HG02885 (cell line): ENCODE measurements at regions not wholly inside any gene's neighbourhood (a gene's known extent, or its start where the extent isn't known, plus 50 kb on each side); places are given as distances from the start of the nearest gene placed in this dataset.

ENCODE experiments used
- ATAC-seq: cut with Tn5 transposase; IDR thresholded peaks from one replicate; pipeline ENCODE4 v1.9.1; 2021; ENCODE audit warnings: mild to moderate bottlenecking; ENCODE audit not compliant: unreplicated experiment, poor library complexity

DNA sequence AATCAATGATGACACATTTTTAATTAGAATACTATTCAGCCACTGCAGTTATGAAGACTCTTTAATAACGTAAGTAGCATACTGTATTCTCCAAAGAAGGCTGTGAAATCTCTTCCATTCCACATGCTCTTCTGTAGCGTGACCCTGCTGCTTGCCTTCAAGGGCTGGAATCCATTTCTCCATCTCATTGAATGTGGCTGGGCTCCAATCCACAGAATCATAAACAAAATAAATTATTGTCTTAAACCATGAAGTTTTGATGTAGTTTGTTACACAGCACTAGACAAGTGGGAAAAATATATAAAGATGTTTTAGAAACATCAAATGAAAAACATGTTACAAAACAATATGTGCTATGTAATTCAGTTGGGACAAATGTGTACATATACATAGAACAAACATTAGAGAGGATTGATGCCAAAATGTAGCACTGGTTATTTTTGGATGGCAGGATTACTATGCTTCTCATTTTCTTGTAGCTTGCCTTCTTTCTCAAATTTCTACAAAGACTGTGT lies 410.8 kb upstream of the PODXL start:
- no peak for ATAC-seq

DNA sequence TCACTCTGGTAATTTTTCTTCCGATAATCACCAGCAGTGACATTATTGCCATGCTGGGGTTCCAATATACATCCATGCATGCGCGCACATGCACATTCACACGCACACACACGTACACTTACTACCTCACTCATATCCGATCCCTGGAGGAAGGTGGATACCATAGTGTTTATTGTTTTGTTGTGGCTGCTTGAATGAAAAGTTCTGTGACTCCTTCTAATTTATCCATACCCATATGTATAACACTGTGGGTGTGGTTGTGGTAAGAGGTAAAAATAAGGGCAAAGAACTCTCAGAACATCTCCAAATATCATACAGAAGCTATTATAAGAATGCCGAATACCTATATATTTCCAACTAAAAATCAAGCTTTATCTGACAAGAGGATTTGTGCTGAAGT lies 407.8 kb upstream of the PODXL start:
- no peak for ATAC-seq

DNA sequence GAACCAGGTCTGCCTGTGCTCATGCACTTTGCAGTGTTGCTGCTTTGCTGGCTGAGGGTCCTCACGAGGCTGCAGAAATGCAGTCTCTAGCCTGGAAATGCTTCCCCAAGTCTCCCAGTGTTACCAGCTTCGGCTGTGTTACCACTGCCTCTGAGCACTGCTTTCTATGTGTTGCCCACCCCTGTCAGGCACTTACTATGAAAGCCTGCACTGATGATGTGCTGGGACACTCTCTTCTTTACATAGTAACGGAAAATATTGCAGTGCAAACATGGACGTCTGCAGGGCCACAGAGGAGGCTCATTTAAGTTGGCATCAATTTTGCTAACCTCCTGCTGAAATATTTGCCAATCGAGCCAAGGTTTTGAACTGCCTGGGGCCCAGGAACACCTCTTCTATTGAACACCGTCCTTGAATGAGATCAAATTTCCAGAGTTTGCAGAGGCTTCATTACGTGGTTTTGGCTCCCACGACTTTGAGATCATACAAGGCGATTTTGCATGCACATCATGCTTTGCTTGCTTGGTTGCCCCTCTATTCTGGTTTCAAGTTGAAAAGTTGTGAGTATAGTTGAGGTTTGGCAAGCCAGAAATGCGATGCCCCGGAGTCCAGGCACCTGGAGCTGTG lies 404.7 kb upstream of the PODXL start:
- no peak for ATAC-seq

DNA sequence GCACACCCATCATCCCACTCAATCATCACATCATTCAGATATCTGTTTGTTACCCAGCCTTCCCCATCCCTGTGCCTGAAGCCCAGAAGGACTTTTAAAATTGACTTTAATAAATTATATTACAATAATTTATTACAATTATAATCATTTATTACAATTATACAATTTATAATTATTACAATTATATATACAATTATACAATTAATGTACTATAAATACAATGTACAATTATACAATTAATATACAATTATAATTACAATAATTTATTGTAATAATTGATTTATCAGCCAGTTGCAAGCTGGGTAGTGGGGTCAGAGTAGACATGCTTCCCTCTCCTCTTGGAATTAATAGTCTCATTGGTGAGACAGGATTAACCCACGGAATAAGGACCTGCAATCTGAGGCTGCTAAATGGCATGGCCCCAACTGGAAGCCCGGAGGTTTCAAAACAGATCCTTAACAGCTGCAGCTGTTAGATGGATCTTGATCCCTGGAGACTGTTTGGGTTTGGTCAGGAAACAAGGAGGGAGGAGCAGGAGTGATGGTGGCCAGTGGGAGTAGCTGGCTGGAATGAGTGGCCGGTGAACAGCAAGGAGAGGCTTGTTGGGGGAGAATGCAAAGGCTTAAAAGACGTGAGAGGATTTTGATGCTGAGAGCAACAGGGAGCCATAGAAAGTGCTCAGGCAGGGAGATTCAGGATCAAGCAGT lies 402.8 kb upstream of the PODXL start:
- no peak for ATAC-seq

DNA sequence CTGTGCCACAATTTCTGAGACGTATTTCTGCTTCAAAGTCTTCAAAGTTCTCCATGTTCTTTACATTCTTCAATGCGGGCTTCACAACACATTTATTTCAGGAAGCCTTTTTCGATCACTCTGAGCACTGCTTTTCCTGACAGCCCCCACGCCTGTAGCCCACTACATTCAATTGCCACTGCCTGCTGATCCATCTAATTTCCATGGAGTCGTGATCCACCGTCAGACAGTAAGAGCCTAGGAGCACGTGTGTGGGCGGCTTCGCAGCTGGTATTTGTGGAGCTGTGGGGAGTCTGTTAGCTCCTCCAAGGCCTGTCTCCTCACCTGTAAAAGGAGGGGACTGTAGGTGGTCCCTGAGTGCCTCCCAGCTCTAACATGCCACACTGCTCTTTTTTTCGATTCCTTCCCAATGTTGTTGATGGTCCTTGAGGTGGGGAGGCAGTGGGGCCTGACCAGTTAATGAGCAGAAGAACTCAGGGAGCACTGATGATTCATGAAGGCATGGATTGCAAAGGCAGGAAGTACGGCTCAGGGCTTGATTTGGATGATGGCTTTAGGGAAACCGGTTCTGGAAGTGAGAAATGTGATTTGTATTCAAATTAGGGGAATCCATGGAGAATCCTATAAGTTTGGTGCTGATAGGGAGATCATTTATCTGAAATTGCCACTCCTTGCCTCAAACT lies 401.1 kb upstream of the PODXL start:
- ATAC-seq, result no peak

DNA sequence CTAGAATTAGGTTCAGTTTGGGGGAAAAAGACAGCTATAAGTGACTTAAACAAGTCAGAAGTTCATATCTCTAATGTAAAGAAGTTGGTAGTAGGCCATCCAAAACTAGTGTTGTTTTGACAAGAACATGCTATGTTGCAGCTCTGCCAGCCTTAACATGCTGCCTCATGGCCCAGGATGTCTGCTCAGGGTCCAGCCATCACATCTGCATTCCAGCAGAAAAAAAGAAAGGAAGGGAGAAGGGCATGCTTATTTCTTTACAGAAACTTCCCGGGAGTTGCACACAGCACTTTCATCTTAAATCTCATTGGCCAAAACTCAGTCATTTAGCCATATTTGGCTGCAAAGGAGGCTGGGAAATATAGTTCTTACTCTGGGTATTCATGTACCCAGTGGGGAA lies 400.4 kb upstream of the PODXL start:
- ATAC-seq, result no peak

DNA sequence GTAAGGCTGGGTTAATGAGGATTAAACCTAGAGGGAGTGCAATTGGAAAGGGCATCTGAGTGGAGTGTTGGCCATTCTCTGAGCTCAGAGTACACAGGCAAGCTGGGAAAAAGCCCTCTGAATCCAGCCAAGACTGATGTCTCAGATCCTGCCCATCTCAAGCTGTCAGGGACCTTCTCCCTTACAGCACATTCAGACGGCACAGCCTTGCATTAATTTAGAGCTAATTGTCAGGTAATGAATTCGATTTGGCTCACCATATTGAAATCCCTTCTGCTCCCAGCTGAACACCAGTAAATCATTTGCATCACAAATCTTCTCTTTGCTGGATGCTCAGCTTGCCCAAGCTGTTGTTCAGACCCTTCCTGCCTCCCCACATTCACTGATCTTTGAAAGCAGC lies 399.3 kb upstream of the PODXL start:
- ATAC-seq, result no peak

DNA sequence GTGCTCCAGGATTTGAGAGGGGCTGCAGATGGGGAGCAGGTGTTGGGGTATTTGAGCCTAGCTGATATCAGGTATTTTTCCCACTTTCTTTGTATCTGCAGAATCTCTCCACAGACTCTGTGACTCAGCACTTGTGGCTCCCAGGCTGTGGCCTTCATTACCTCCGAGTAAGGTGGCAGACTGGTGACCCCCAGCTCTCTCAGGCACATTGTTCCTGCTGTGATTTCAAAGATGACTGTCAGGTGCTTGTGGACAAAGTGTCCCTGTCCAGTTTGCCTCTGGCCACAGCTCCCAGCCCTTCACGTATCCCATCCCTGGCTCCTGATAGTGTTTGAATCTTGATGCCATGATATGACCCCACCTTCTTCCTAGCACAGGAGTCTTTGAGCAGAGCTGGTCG lies 396.8 kb upstream of the PODXL start:
- no peak for ATAC-seq

DNA sequence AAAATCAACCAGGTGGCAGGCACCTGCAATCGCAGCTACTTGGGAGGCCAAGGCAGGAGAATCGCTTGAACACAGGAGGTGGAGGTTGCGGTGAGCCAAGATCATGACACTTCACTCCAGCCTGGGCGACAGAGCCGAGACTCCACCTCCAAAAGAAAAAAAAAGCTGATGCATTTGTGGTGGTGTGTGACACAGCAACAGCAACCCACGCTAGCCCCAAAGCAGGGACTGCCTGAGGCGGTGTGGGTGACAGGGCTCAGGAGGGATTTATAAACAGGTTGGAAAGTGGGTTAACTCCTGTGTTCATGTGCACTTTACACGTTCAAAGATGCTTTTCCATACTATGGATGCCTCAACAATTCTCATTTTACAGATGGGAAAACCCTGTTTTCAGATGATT lies 395.9 kb upstream of the PODXL start:
- no peak for ATAC-seq

DNA sequence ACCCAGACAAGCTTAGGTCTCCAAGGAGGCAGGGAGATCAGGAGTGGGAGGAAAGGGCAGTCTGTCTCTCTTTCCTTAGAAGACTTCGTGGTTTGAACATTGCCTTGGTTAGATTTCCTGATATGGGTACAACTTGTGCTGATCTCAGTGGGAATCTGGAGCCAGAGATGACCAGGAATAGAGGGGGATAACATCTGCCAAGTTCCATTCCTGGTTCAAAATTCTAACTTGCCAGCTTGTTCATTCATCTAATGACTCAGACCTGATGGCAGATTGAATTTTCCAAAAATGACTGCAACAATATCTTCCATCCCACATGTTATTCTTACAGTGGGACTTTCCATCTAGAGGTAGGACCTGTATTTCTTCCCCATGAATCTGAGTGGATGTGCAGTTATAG lies 394.3 kb upstream of the PODXL start:
- ATAC-seq, result no peak

DNA sequence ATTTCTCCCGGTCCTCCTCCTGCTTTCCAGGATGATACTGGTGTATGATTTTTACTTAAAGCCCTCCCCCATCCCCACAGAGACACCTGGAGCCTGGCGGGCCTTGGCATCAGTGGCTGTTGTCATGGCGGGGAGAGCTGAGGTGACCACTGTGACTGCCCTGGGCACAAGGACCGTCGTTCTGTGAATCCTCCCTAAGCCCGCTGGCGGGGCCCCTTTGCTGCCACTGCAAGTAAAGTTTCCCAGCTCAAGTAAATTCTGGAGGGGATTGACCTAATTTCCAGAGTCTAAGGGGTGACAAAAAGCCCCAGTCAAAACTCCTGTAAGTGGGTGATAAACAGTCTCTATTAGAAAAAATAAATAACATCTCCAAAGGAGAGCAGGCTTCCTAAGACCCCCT lies 393.2 kb upstream of the PODXL start:
- ATAC-seq, result no peak

DNA sequence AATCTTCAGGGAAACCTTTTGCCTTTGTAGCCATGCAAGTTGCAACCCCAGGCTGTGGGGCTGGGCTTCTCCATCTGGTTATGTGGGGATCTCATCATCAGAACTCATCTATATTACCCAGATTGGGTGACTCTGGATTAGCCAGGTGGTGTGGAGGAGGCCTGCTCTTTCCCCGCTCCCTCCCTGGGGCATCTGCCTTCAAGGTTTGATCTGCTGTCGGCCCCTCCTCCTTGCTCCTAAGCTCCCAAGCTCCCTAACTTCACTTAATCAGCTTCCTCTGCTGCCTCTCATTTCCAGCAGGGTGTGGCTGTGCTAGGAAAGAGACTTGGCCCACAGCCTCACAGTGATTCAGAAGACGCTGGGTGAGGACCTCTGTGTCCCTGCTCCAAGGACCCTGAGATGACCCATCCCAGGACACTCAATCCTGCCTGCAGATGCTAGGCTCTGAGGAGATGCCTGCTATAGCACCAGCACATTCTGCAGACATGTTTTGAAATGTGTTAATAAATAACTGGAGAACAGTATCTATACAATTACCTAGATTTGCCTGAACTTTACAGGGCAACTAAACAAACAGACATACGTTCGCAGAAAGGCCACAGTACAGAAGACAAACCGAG lies 392.1 kb upstream of the PODXL start:
- ATAC-seq, result no peak

DNA sequence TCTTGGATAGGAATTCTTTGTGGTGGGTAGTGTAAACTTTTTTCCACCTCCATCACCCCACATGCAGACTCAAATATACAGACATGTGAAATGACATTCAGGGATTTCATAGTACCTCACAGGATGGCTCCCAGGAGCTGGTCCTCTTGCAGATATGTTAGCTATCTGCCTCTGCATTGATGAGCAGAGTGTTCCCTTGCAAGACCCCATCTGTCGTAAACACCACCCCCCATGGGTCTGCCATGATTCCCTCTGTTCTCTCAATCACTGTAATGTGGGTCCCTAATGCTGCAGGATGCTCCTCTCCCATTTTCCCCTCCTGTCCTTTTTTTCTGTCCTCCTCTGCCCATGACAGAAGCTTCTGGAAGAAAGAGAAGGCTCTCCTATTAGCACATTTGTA lies 391.2 kb upstream of the PODXL start:
- ATAC-seq, result no peak

DNA sequence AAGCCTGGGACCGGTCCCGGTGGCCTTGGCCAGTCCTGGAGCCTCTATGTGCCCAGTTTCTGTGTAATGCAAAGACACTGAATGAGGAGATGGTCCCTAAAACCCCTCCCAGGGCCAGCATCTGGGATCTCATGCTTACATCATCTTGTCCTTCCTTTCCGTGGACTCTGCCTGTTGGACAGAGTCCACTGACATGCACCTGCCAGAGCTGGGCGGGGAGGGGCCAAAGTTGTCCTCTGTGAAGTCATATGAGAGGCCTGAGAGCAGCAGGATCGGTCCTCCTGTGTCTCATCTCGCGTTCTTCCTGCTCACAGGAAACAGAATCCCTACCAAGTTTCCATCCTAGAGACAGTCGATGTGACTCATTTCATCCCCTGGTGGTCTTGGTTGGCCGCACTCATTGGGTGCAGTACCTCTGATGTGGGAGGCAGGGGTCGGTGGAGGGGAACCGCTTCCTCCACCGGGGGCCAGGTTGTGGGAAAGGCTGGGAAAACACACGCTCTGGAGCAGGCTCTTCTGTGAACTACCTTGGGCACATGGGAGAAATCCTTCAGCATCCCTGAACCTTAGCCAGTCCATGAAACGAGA lies 389.6 kb upstream of the PODXL start:
- no peak for ATAC-seq

DNA sequence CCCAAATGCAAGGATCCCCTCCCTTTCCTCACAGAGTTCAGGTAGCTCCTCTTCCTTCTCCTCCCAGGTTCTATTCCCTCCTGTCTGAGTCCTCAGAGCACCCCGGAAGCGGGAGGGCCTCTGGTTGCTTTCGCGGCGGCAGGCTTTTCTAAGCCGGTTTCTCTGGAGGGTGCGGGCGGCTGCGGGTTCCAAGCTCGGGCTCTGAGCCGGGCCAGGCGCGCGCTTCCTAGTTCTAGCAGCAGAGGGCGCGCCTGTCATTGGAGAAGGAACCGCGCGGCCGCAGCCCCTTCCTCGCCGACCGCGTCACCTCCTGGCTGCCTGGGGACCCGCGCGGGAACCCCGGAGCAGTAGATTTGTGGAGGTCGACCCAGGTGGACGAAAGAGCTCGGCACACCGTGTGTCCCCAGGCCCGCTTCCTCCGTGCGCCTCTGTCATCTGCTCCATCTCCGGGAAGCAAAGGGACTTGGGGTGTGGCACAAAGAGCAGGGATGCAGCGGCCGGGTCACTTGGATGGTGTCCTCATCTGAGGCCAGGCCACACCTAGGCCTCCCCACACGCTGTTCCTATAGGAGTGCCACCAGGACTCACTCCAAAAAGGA lies 389.0 kb upstream of the PODXL start:
- peak; percentile 66 for ATAC-seq

DNA sequence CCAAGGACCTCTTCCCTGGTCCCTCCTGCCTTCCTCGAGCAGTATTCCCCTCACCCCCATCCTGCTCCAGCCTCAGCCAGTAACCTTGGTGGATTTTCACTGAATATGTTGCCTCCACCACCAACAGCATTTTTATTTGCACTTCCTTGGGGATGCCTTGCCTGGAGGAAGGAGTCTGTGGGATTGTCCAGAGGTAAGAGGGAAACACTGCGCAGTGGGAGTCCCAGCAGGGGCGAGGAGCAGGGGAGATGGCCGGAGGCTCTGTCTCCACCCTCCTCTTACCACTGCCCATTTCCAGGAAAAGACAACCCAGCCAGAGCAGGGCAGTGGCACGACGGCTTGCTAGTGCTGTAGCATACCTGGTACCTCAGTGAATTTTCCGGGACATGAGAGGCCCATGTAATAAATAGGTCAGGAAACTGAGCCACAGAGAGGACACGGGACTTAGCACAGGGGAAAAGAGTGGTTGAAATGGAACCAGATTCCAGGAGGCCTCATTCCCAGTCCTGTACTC lies 388.2 kb upstream of the PODXL start:
- ATAC-seq, result no peak

DNA sequence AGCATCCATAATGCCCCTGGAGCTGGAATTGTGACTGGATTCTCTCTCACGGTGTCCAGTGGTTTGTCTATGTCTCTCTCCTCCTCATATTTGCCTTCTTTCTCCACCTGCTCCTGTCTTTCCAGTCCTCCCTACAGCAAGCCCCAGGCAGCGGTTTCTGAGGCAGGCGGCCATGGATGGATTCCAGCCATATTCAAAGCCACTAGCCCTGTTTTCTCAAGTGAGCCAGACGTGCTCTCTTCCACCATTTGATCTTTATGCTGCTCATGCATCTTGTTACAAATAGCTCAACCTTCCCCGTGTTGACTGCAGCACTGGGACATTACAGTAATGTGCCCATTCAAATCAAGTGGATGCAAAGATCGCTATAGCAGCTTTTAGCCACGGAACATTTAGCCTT lies 387.2 kb upstream of the PODXL start:
- ATAC-seq, result no peak

DNA sequence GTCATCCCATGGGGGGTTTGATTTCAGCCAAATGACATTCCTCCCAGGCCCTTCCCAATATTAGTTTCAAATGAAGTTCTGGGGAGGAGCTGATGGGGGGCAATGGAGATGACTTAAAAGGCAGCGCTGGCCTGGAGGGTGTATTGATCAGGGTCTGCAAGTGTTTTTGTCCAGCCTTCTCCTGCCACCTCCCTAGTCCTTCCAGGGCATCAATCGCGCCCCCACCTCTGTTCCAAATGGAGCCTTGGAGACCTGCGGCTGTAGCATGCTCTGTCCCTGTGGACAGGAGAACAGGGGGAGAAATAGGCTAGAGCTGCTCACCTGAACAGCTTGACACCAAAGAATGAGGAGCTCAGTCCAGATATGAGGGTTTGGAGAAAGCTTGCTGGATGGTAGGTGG lies 386.8 kb upstream of the PODXL start:
- no peak for ATAC-seq

DNA sequence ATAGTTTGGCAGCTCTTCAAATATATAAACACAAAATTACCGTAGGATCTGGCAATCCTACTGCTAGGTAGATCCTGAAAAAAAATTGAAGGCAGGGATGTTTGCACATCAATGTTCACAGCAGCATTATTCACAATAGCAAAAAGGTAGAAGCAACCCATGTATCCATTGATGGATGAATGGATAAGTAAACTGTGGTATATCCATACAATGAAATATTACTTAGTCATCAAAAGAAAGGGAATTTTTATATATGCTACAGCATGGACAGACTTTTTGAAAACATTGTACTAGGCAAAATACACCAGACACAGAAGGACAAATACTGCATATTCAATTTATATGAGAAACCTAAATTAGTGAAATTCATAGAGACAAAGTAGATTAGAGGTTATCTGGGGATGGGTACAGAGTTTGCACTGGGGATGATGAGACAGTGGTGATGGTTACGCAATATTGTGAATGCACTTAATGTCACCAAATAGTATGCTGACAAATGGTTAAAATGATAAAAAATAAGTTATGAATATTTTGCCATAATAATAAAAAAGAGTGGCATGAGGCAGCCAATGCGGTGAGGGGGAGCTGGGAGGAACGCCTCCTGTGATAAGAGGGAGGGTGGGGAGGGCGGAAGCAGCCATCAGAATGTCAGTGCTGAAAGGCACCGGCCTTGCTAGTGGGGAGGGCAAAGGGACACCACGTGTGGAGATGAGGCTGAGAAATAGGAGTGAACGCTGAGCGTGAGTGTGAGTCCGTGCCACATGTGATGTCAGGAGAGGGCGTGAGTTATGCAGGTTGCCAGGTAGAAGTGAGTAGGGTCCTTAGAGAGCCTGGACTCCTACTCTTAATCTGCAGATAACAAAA lies 386.1 kb upstream of the PODXL start:
- ATAC-seq, result no peak
